GM10266 (cell line): ENCODE measurements at regions not wholly inside any gene's neighbourhood (a gene's known extent, or its start where the extent isn't known, plus 50 kb on each side); places are given as distances from the start of the nearest gene placed in this dataset.

Experiments used
- DNase-seq: peaks from one replicate; pipeline ENCODE4 v3.0.0; 2012; ENCODE audit errors: extremely low spot score
- CTCF ChIP-seq: IDR thresholded peaks from 2 replicates; pipeline ENCODE4 v1.5.1; 2012; ENCODE audit warnings: mild to moderate bottlenecking, low read depth; ENCODE audit not compliant: control insufficient read depth, insufficient read depth; ENCODE audit errors: missing control alignments

GRCh38 chr22:48606684-48607307 is 1220.9 kb downstream of the BRD1 start:
- DNase-seq: no peak
- no peak for TF ChIP-seq CTCF

- no peak for DNase-seq
- no peak for TF ChIP-seq CTCF
Observed at GRCh38 chr22:48605856-48606481, 1221.7 kb downstream of the BRD1 start.

GRCh38 chr22:48605125-48605524 is 1222.5 kb downstream of the BRD1 start:
- DNase-seq: no peak
- no peak for TF ChIP-seq CTCF

- no peak for TF ChIP-seq CTCF
Observed at GRCh38 chr22:48603621-48604320, 1223.9 kb downstream of the BRD1 start.

GRCh38 chr22:48602805-48603518 is 1224.7 kb downstream of the BRD1 start:
- DNase-seq: no peak
- no peak for TF ChIP-seq CTCF

More at GRCh38 chr22:48603621-48604320, 1223.9 kb downstream of the BRD1 start:
- DNase-seq: no peak

GRCh38 chr22:48600681-48601080 is 1227.0 kb downstream of the BRD1 start:
- no peak for DNase-seq
- TF ChIP-seq CTCF: no peak

- no peak for TF ChIP-seq CTCF
- no peak for DNase-seq
Observed at GRCh38 chr22:48600171-48600570, 1227.5 kb downstream of the BRD1 start.
